AG20443 (cell line): ENCODE measurements at regions not wholly inside any gene's neighbourhood (a gene's known extent, or its start where the extent isn't known, plus 50 kb on each side); places are given as distances from the start of the nearest gene placed in this dataset.
"Not testable (repeated sequence)": the region's sequence is repeated elsewhere in the genome, so short reads cannot be mapped to it uniquely, and the experiment has no call there.

Experiments used
- DNase-seq: peaks from one replicate; pipeline ENCODE4 v3.0.0; 2012; ENCODE audit warnings: low spot score, mixed read lengths

- no peak for DNase-seq
These were observed 175.7 kb upstream of the API5 start for GRCh38 chr11:43135966-43136534.

- no peak for DNase-seq
These were observed 173.1 kb upstream of the API5 start for GRCh38 chr11:43138621-43139140.

GRCh38 chr11:43145653-43146052, 166.1 kb upstream of the API5 start:
- no peak for DNase-seq

- DNase-seq = no peak
These were observed 161.1 kb upstream of the API5 start for GRCh38 chr11:43150697-43151096.

GRCh38 chr11:43164831-43165230, 147.0 kb upstream of the API5 start:
- DNase-seq = no peak

GRCh38 chr11:43165393-43165792, 146.4 kb upstream of the API5 start:
- not testable (repeated sequence) for DNase-seq

GRCh38 chr11:43168241-43168640, 143.6 kb upstream of the API5 start:
- DNase-seq = not testable (repeated sequence)

GRCh38 chr11:43172477-43172876, 139.3 kb upstream of the API5 start:
- no peak for DNase-seq

- no peak for DNase-seq
These were observed 133.8 kb upstream of the API5 start for GRCh38 chr11:43177975-43178374.

GRCh38 chr11:43194459-43194858, 117.3 kb upstream of the API5 start:
- not testable (repeated sequence) for DNase-seq

GRCh38 chr11:43197379-43197778, 114.4 kb upstream of the API5 start:
- no peak for DNase-seq

- no peak for DNase-seq
These were observed 111.8 kb upstream of the API5 start for GRCh38 chr11:43200031-43200430.

GRCh38 chr11:43212279-43212678, 99.5 kb upstream of the API5 start:
- DNase-seq = no peak

- no peak for DNase-seq
These were observed 97.3 kb upstream of the API5 start for GRCh38 chr11:43214471-43214870.

GRCh38 chr11:43217849-43218248, 93.9 kb upstream of the API5 start:
- DNase-seq = no peak

GRCh38 chr11:43222215-43222614, 89.6 kb upstream of the API5 start:
- DNase-seq = no peak

- no peak for DNase-seq
These were observed 88.8 kb upstream of the API5 start for GRCh38 chr11:43223026-43223425.

- DNase-seq = no peak
These were observed 76.9 kb upstream of the API5 start for GRCh38 chr11:43234881-43235280.

GRCh38 chr11:43238341-43238740, 73.5 kb upstream of the API5 start:
- no peak for DNase-seq

- DNase-seq = no peak
These were observed 72.0 kb upstream of the API5 start for GRCh38 chr11:43239791-43240190.

GRCh38 chr11:43242401-43242800, 69.4 kb upstream of the API5 start:
- DNase-seq = no peak

- no peak for DNase-seq
These were observed 67.9 kb upstream of the API5 start for GRCh38 chr11:43243927-43244326.

- no peak for DNase-seq
These were observed 66.3 kb upstream of the API5 start for GRCh38 chr11:43245466-43245865.

GRCh38 chr11:43250309-43250708, 61.5 kb upstream of the API5 start:
- DNase-seq = no peak
